ENCODE measurements at regions not wholly inside any gene's neighbourhood (a gene's known extent, or its start where the extent isn't known, plus 50 kb on each side); places are given as distances from the start of the nearest gene placed in this dataset.

- Histone ChIP-seq H3K27ac (no peak overlapping the region), H3K27me3 (no peaks in the 10 kb centered on the region), H3K36me3 (no peaks in the 10 kb centered on the region), H3K4me3 (no peak overlapping the region), H3K9me3 (no peaks in the 10 kb centered on the region), H3K4me1 (no peaks in the 10 kb centered on the region)
- no peak for DNase-seq
- WGBS, 4 donors: 89 to 97% (median 95%) methylated on average over 2 of the region's 2 CpGs
- intact Hi-C loops (cut with DNase I): no loop called here
- TF ChIP-seq CTCF (IDR thresholded peaks at IDR 0.05) (no peak), POLR2A (IDR thresholded peaks at IDR 0.05) (no peak)
- no peak for ATAC-seq
These were observed 60.8 kb upstream of the NUDT12 start for GRCh38 chr5:103623425-103623824.

GRCh38 chr5:103621548-103621930 is 59.0 kb upstream of the NUDT12 start:
- H3K27ac ChIP-seq: no peak overlapping the region
- H3K9me3 ChIP-seq: no peaks in the 10 kb centered on the region
- H3K4me3 ChIP-seq: no peak overlapping the region
- H3K36me3 ChIP-seq: no peaks in the 10 kb centered on the region
- no peaks in the 10 kb centered on the region for H3K27me3 ChIP-seq
- WGBS, 4 donors: 24 to 39% (median 34%) methylated on average over 1 of the region's 1 CpG
- intact Hi-C loops (cut with DNase I): no loop called here
- DNase-seq: no peak
- no peak for ATAC-seq
- no peak for TF ChIP-seq CTCF (IDR thresholded peaks at IDR 0.05)
- TF ChIP-seq POLR2A (IDR thresholded peaks at IDR 0.05): no peak
- no peaks in the 10 kb centered on the region for H3K4me1 ChIP-seq

- no peak for DNase-seq
- Histone ChIP-seq H3K27ac (no peak overlapping the region), H3K36me3 (no peaks in the 10 kb centered on the region), H3K4me3 (no peak overlapping the region), H3K9me3 (no peaks in the 10 kb centered on the region), H3K4me1 (no peaks in the 10 kb centered on the region), H3K27me3 (no peaks in the 10 kb centered on the region)
- ATAC-seq: no peak
- 29 to 43% (median 40%) methylated on average over 2 of the region's 2 CpGs for WGBS, 4 donors
- intact Hi-C loops (cut with DNase I): no loop called here
- TF ChIP-seq CTCF (IDR thresholded peaks at IDR 0.05) (no peak), POLR2A (IDR thresholded peaks at IDR 0.05) (no peak)
These were observed 58.4 kb upstream of the NUDT12 start for GRCh38 chr5:103620851-103621547.

- Histone ChIP-seq H3K36me3 (no peaks in the 10 kb centered on the region), H3K27me3 (no peaks in the 10 kb centered on the region), H3K4me1 (no peaks in the 10 kb centered on the region), H3K27ac (no peak overlapping the region), H3K4me3 (no peak overlapping the region), H3K9me3 (no peaks in the 10 kb centered on the region)
- DNase-seq: no peak
- no peak for ATAC-seq
- TF ChIP-seq CTCF (IDR thresholded peaks at IDR 0.05) (no peak), POLR2A (IDR thresholded peaks at IDR 0.05) (no peak)
- intact Hi-C loops (cut with DNase I): no loop called here
- 96 to 97% (median 97%) methylated on average over 1 of the region's 1 CpG for WGBS, 4 donors
These were observed 55.3 kb upstream of the NUDT12 start for GRCh38 chr5:103617913-103618312.
